OCI-LY1 (cell line): ENCODE measurements at regions not wholly inside any gene's neighbourhood (a gene's known extent, or its start where the extent isn't known, plus 50 kb on each side); places are given as distances from the start of the nearest gene placed in this dataset.

Source experiments
- H2AFZ ChIP-seq: fragments of 200-600 bp; sonication (generic), shearing (Covaris generic); 2 replicates; pipeline ENCODE4 v1.6.0; 2014; ENCODE audit warnings: antibody characterized with exemption, mild to moderate bottlenecking, low read length
- H3F3A ChIP-seq: fragments of 200-600 bp; sonication (generic), shearing (Covaris generic); 2 replicates; pipeline ENCODE4 v1.6.0; 2014; ENCODE audit warnings: mild to moderate bottlenecking, antibody characterized with exemption, low read length, moderate library complexity; ENCODE audit not compliant: insufficient read depth
- H3K27ac ChIP-seq: fragments of 200-600 bp; sonication (generic); 2 replicates; pipeline ENCODE4 v1.5.1; 2014; ENCODE audit warnings: low read length, mixed run types, mild to moderate bottlenecking, low read depth; ENCODE audit not compliant: poor library complexity, severe bottlenecking
- H3K27me3 ChIP-seq: fragments of 200-600 bp; sonication (generic); 2 replicates; pipeline ENCODE4 v1.6.0; 2014; ENCODE audit warnings: antibody characterized with exemption, mild to moderate bottlenecking, low read length, moderate library complexity; ENCODE audit not compliant: insufficient read depth
- H3K36me3 ChIP-seq: fragments of 200-600 bp; sonication (generic); 2 replicates; pipeline ENCODE4 v1.6.1; 2014; ENCODE audit warnings: mild to moderate bottlenecking, antibody characterized with exemption, low read length, moderate library complexity, mixed read lengths; ENCODE audit not compliant: insufficient read depth
- H3K4me1 ChIP-seq: fragments of 200-600 bp; sonication (generic); 2 replicates; pipeline ENCODE4 v1.5.1; 2014; ENCODE audit warnings: mild to moderate bottlenecking, low read length, moderate library complexity; ENCODE audit not compliant: insufficient read depth, severe bottlenecking
- H3K4me2 ChIP-seq: fragments of 200-600 bp; sonication (generic), shearing (Covaris generic); 2 replicates; pipeline ENCODE4 v1.6.1; 2014; ENCODE audit warnings: low read length
- H3K4me3 ChIP-seq: fragments of 200-600 bp; sonication (generic); 2 replicates; pipeline ENCODE4 v1.5.1; 2014; ENCODE audit warnings: low read length, low read depth, mild to moderate bottlenecking, mixed read lengths; ENCODE audit not compliant: poor library complexity, severe bottlenecking
- H3K79me2 ChIP-seq: fragments of 200-600 bp; shearing (Covaris generic); 2 replicates; pipeline ENCODE4 v1.6.1; 2016; ENCODE audit warnings: mixed run types, low read length, mixed read lengths; ENCODE audit not compliant: insufficient read depth
- H3K9ac ChIP-seq: fragments of 200-600 bp; sonication (generic), shearing (Covaris generic); 2 replicates; pipeline ENCODE4 v1.6.1; 2014; ENCODE audit warnings: mild to moderate bottlenecking, low read length, mixed read lengths
- H3K9me2 ChIP-seq: fragments of 200-600 bp; sonication (generic), shearing (Covaris generic); 2 replicates; pipeline ENCODE4 v1.6.1; 2014; ENCODE audit warnings: low read depth, mild to moderate bottlenecking, low read length, mixed read lengths
- H3K9me3 ChIP-seq: fragments of 200-600 bp; shearing (Covaris generic); 2 replicates; pipeline ENCODE4 v1.6.1; 2014; ENCODE audit warnings: low read length, mixed read lengths
- H4K20me1 ChIP-seq: fragments of 200-600 bp; sonication (generic), shearing (Covaris generic); 2 replicates; pipeline ENCODE4 v1.6.0; 2016; ENCODE audit warnings: mild to moderate bottlenecking, low read length; ENCODE audit not compliant: insufficient read depth
- CTCF ChIP-seq: fragments of 200-600 bp; sonication (generic), shearing (Covaris generic); IDR thresholded peaks from 2 replicates; pipeline ENCODE4 v1.5.1; 2017; ENCODE audit warnings: mild to moderate bottlenecking, antibody characterized with exemption, low read length, moderate library complexity, mixed read lengths
- EZH2 ChIP-seq: fragments of 200-600 bp; sonication (generic), shearing (Covaris generic); IDR thresholded peaks from 2 replicates; pipeline ENCODE4 v1.8.0; 2017; ENCODE audit warnings: borderline replicate concordance, mixed run types, mild to moderate bottlenecking, antibody characterized with exemption, low read length, moderate library complexity, mixed read lengths

GRCh38 chr11:62073061-62073460 lies 50.8 kb upstream of the INCENP start:
- Histone ChIP-seq H3K36me3 (no peaks in the 10 kb centered on the region), H3K9me2 (no peaks in the 10 kb centered on the region), H2AFZ (no peak overlapping the region), H4K20me1 (no peaks in the 10 kb centered on the region), H3K9ac (no peak overlapping the region), H3K79me2 (no peaks in the 10 kb centered on the region), H3K27ac (no peak overlapping the region), H3K4me2 (no peak overlapping the region), H3K9me3 (no peaks in the 10 kb centered on the region), H3K4me1 (no peaks in the 10 kb centered on the region), H3K27me3 (no peaks in the 10 kb centered on the region), H3F3A (no peaks in the 10 kb centered on the region), H3K4me3 (no peak overlapping the region)
- TF ChIP-seq EZH2 (no peak), CTCF (no peak)

DNA sequence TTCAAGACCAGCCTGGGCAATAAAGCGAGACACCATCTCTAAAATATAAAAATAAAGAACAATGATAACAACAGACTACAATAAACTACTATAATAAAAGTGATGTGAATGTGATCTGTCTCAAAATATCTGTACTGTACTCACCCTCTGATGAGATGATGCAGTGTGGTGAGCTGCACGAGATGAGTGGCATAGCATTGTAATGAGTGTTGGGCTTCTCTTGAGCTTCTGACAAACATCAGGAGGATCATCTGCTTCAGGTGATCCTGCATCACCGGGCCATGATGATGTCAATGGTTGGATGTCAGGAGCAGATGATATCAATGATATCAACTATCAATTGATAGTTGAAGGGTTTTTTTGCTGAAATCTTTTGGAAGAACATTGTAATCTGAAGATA lies 52.4 kb upstream of the INCENP start:
- no peaks in the 10 kb centered on the region for H3K9me2 ChIP-seq
- H3K4me1 ChIP-seq, result no peaks in the 10 kb centered on the region
- no peak overlapping the region for H3K4me2 ChIP-seq
- H3K9ac ChIP-seq, result no peak overlapping the region
- no peaks in the 10 kb centered on the region for H3K36me3 ChIP-seq
- no peak for TF ChIP-seq EZH2
- no peak for TF ChIP-seq CTCF
- H3K27me3 ChIP-seq, result 0 out of 2 replicates have a peak, but pooled peaks cover 4% of the 10 kb centered on the region
- no peaks in the 10 kb centered on the region for H3F3A ChIP-seq
- H3K27ac ChIP-seq, result no peak overlapping the region
- H3K79me2 ChIP-seq, result no peaks in the 10 kb centered on the region
- H3K9me3 ChIP-seq, result no peaks in the 10 kb centered on the region
- no peak overlapping the region for H3K4me3 ChIP-seq
- no peak overlapping the region for H2AFZ ChIP-seq
- H4K20me1 ChIP-seq, result no peaks in the 10 kb centered on the region

GRCh38 chr11:62069986-62070919 lies 53.6 kb upstream of the INCENP start:
- Histone ChIP-seq H3K9ac (no peak overlapping the region), H3F3A (no peaks in the 10 kb centered on the region), H3K9me2 (no peaks in the 10 kb centered on the region), H3K4me3 (no peak overlapping the region), H3K4me2 (no peak overlapping the region), H4K20me1 (no peaks in the 10 kb centered on the region), H3K36me3 (no peaks in the 10 kb centered on the region), H3K9me3 (no peaks in the 10 kb centered on the region), H3K27me3 (0 out of 2 replicates have a peak, but pooled peaks cover 4% of the 10 kb centered on the region), H3K4me1 (no peaks in the 10 kb centered on the region), H2AFZ (no peak overlapping the region), H3K79me2 (no peaks in the 10 kb centered on the region), H3K27ac (no peak overlapping the region)
- TF ChIP-seq CTCF (no peak), EZH2 (no peak)
